ENCODE measurements at regions not wholly inside any gene's neighbourhood (a gene's known extent, or its start where the extent isn't known, plus 50 kb on each side); places are given as distances from the start of the nearest gene placed in this dataset.

DNA sequence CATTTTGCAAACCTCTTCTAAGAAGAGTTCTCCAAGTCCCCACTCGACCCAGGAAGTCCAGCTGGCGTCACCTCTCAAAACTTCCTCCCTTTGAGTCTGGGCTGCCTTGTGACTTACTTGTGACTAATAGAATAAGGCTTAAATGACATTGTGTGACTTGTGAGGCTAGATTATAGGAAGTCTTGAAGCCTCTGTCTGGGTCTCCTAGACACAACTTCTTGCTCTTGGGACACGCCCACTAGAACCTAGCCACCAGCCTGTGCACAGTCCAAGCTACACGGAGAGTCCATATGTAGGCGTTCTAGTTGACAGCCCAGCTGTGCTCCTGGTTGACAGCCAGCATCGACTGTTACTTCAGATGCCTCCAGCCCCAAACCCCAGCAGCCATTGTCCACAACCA is 66.7 kb upstream of the TANC2 start:
- DNase-seq (ENCODE audit: low spot score) (no peak), ATAC-seq (ENCODE audit: low read depth) (no peak)
- Histone ChIP-seq H3K36me3 (ENCODE audit: low read depth) (no peaks in the 10 kb centered on the region), H3K9me3 (ENCODE audit: severe bottlenecking) (no peaks in the 10 kb centered on the region), H3K4me3 (ENCODE audit: severe bottlenecking) (no peak overlapping the region), H3K27me3 (ENCODE audit: insufficient read depth, poor library complexity, severe bottlenecking) (no peaks in the 10 kb centered on the region), H3K27ac (ENCODE audit: poor library complexity, severe bottlenecking) (no peak overlapping the region), H3K4me1 (ENCODE audit: insufficient read depth, poor library complexity, severe bottlenecking) (peaks cover 6% of the 10 kb centered on the region)
- TF ChIP-seq, protein P1, sequence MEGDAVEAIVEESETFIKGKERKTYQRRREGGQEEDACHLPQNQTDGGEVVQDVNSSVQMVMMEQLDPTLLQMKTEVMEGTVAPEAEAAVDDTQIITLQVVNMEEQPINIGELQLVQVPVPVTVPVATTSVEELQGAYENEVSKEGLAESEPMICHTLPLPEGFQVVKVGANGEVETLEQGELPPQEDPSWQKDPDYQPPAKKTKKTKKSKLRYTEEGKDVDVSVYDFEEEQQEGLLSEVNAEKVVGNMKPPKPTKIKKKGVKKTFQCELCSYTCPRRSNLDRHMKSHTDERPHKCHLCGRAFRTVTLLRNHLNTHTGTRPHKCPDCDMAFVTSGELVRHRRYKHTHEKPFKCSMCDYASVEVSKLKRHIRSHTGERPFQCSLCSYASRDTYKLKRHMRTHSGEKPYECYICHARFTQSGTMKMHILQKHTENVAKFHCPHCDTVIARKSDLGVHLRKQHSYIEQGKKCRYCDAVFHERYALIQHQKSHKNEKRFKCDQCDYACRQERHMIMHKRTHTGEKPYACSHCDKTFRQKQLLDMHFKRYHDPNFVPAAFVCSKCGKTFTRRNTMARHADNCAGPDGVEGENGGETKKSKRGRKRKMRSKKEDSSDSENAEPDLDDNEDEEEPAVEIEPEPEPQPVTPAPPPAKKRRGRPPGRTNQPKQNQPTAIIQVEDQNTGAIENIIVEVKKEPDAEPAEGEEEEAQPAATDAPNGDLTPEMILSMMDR (IDR thresholded peaks at IDR 0.05; ENCODE audit: poor library complexity, severe bottlenecking) = no peak

DNA sequence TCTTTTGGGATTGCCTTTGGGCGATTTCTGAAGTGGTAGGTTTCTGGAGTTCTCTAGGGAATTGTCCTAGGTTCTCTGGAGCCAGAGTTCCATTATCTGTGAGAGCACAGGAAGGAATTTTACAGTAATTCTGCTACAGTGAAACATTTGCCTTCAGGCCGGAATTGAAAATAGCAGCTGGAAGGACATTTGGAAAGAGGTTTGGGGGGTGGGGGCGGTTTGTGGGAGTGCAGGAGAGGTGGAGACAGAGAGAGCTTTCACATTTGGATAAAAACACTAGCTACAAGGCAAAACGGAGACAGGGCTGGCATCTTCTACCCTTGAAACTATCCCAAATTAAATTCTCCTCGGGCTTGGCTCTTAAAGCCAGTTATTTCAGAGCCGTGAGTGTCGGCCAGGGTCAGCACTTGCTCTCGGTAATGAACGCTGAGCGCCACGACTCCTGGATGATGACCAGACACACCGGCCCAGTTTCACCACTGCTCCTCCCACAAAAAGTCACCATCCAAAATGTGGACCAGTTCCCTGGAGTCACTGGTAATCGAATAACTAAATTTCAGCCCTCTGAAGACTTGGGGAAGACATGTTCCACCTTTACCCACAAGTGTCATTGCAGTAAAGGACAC is 67.7 kb upstream of the TANC2 start:
- TF ChIP-seq, protein P1 (IDR thresholded peaks at IDR 0.05; ENCODE audit: poor library complexity, severe bottlenecking) = no peak
- H3K27ac ChIP-seq (ENCODE audit: poor library complexity, severe bottlenecking) = no peak overlapping the region
- H3K27me3 ChIP-seq (ENCODE audit: insufficient read depth, poor library complexity, severe bottlenecking) = no peaks in the 10 kb centered on the region
- DNase-seq (ENCODE audit: low spot score) = no peak
- peaks cover 11% of the 10 kb centered on the region for H3K4me1 ChIP-seq (ENCODE audit: insufficient read depth, poor library complexity, severe bottlenecking)
- no peaks in the 10 kb centered on the region for H3K36me3 ChIP-seq (ENCODE audit: low read depth)
- no peaks in the 10 kb centered on the region for H3K9me3 ChIP-seq (ENCODE audit: severe bottlenecking)
- ATAC-seq (ENCODE audit: low read depth) = no peak; the same call in 2 of the 3 replicates
- H3K4me3 ChIP-seq (ENCODE audit: severe bottlenecking) = no peak overlapping the region

DNA sequence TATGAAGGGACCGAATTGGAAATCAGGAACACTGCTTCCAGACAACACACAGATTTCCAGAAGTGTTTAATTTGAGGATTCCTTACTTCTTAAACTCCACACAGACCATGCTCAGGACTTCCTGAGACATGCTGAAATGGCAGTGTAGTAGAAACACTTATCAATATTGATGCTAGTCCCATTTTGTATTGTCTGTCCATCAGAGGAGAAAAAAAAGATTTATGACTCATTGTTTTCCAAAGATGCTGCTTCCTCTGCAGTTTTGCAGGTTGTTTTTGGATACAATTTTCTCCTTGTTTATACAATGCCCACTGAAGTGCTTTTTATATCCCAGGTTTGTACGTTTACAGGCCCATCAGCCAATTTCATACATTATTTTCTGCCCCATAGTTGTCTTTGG is 68.3 kb upstream of the TANC2 start:
- H3K27ac ChIP-seq (ENCODE audit: poor library complexity, severe bottlenecking) = no peak overlapping the region
- TF ChIP-seq, protein P1 (IDR thresholded peaks at IDR 0.05; ENCODE audit: poor library complexity, severe bottlenecking) = no peak
- H3K9me3 ChIP-seq (ENCODE audit: severe bottlenecking) = no peaks in the 10 kb centered on the region
- peaks cover 14% of the 10 kb centered on the region for H3K4me1 ChIP-seq (ENCODE audit: insufficient read depth, poor library complexity, severe bottlenecking)
- H3K36me3 ChIP-seq (ENCODE audit: low read depth) = no peaks in the 10 kb centered on the region
- H3K27me3 ChIP-seq (ENCODE audit: insufficient read depth, poor library complexity, severe bottlenecking) = no peaks in the 10 kb centered on the region
- no peak overlapping the region for H3K4me3 ChIP-seq (ENCODE audit: severe bottlenecking)
- DNase-seq (ENCODE audit: low spot score) (no peak), ATAC-seq (ENCODE audit: low read depth) (no peak)

DNA sequence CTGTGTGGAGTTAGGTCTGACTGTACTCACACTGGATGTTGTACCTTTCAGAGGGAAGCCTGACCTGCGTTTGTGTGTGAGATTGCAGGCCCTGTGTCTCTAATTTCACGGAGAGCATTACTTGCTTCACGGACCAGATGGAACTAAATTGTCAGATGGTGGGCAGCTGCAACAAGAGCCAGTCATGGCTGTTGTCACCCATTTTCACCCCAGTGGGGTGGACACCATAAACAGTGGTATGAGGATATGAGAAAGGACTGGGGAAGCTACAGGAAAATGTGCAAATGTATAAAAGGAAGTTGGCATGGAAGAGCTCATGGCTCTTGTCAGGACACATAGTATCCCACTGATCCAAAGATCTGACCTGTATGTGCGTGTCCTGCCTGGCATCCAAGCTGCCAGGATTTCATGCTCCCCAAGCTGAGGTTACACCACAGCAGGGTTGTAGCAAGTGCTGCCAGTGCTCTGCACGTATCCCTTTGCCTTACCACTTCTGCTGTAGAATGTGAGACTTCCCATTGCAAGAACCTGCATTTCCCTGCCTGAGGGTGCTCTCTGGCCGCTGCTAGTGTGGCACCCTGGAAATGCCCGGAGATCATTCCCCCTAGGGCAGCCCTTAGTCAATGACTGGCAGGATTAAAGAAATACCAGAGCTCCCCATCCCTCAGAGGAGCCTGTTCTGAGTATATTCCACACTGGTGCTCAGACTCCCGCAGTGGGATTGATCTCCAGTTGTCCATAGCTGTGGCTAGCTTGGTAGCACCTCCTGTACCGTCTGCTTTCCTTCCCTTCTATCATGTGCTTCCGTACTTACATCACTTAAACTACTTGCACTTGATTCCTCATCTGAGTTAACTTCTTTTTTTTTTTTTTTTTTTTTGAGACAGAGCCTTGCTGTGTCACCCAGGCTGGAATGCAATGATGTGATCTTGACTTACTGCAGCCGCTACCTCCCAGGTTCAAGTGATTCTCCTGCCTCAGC is 70.4 kb upstream of the TANC2 start:
- TF ChIP-seq, protein P1 (IDR thresholded peaks at IDR 0.05; ENCODE audit: poor library complexity, severe bottlenecking) = no peak
- DNase-seq (ENCODE audit: low spot score) (no peak), ATAC-seq (ENCODE audit: low read depth) (no peak)
- H3K27me3 ChIP-seq (ENCODE audit: insufficient read depth, poor library complexity, severe bottlenecking) = no peaks in the 10 kb centered on the region
- H3K36me3 ChIP-seq (ENCODE audit: low read depth) = no peaks in the 10 kb centered on the region
- H3K4me3 ChIP-seq (ENCODE audit: severe bottlenecking) = no peak overlapping the region
- no peaks in the 10 kb centered on the region for H3K9me3 ChIP-seq (ENCODE audit: severe bottlenecking)
- H3K4me1 ChIP-seq (ENCODE audit: insufficient read depth, poor library complexity, severe bottlenecking) = peaks cover 24% of the 10 kb centered on the region
- peak overlapping the region; percentile 95 for H3K27ac ChIP-seq (ENCODE audit: poor library complexity, severe bottlenecking)
